ENCODE measurements at regions not wholly inside any gene's neighbourhood (a gene's known extent, or its start where the extent isn't known, plus 50 kb on each side); places are given as distances from the start of the nearest gene placed in this dataset.

- no peak for TF ChIP-seq CTCF (IDR thresholded peaks at IDR 0.05; ENCODE audit: low read length)
- TF ChIP-seq EZH2 (IDR thresholded peaks at IDR 0.05; ENCODE audit: borderline replicate concordance, low read length) = no peak
Measured at GRCh38 chrX:125895518-125895917, 270.6 kb downstream of the DCAF12L2 start.
